ENCODE measurements at regions not wholly inside any gene's neighbourhood (a gene's known extent, or its start where the extent isn't known, plus 50 kb on each side); places are given as distances from the start of the nearest gene placed in this dataset.

DNA sequence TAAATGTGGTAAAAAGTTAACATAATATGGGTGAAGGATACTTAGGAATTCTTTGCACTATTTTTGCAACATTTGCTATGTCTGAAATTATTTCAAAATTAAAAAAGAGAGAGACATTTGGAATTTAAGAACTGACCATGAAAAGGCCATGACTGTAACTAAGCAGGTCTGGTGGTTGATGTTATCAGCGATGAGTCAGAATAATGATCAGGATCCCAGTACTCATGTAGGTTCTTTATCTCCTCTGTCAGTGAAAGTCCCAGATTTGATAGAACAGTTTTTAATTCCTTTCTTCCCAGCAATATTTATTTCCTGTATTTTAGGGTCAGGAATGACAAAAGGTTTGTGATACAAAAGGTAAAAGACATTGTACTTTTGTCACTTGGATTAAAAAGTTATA, 242.4 kb upstream of the ZNF521 start:
- TF ChIP-seq, protein P1, sequence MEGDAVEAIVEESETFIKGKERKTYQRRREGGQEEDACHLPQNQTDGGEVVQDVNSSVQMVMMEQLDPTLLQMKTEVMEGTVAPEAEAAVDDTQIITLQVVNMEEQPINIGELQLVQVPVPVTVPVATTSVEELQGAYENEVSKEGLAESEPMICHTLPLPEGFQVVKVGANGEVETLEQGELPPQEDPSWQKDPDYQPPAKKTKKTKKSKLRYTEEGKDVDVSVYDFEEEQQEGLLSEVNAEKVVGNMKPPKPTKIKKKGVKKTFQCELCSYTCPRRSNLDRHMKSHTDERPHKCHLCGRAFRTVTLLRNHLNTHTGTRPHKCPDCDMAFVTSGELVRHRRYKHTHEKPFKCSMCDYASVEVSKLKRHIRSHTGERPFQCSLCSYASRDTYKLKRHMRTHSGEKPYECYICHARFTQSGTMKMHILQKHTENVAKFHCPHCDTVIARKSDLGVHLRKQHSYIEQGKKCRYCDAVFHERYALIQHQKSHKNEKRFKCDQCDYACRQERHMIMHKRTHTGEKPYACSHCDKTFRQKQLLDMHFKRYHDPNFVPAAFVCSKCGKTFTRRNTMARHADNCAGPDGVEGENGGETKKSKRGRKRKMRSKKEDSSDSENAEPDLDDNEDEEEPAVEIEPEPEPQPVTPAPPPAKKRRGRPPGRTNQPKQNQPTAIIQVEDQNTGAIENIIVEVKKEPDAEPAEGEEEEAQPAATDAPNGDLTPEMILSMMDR (IDR thresholded peaks at IDR 0.05): no peak
- TF ChIP-seq POLR2AphosphoS5 (IDR thresholded peaks at IDR 0.05): no peak
- no peak for TF ChIP-seq POLR2A (IDR thresholded peaks at IDR 0.05)
- no peak for TF ChIP-seq EP300 (IDR thresholded peaks at IDR 0.05; ENCODE audit: low read depth)

All from transverse colon (tissue), 4 donors.